CD4-positive, alpha-beta memory T cell (primary cell): ENCODE measurements at regions not wholly inside any gene's neighbourhood (a gene's known extent, or its start where the extent isn't known, plus 50 kb on each side); places are given as distances from the start of the nearest gene placed in this dataset.

Experiments used
- CTCF ChIA-PET: fragments of 350-600 bp; sonication (Branson Sonifier 250); formaldehyde crosslinking; loops from one replicate; lab custom pipeline; 2021; ENCODE audit warnings: inconsistent platforms; ENCODE audit not compliant: partially characterized antibody; lab: Charles Lee
- POLR2A ChIA-PET: fragments of 350-600 bp; sonication (Branson Sonifier 250); formaldehyde crosslinking; loops from one replicate; lab custom pipeline; 2021; ENCODE audit not compliant: partially characterized antibody; lab: Charles Lee
- DNase-seq, 5 donors: peaks; one replicate each; pipeline versions ENCODE4 v3.0.0 to v3.0.0-alpha.2; 2020 to 2022; ENCODE audit warnings: mixed read lengths in 1 of 5
- H3K27ac ChIP-seq: one replicate; pipeline ENCODE4 v1.7.0; 2013; ENCODE audit warnings: low read depth, low read length
- H3K27me3 ChIP-seq: 2 replicates; pipeline ENCODE4 v1.7.0; 2013; ENCODE audit warnings: mild to moderate bottlenecking, low read length, moderate library complexity; ENCODE audit not compliant: insufficient read depth
- H3K36me3 ChIP-seq: 2 replicates; pipeline ENCODE4 v1.7.0; 2013; ENCODE audit warnings: mild to moderate bottlenecking, low read length, moderate library complexity; ENCODE audit not compliant: insufficient read depth
- H3K4me1 ChIP-seq: 2 replicates; pipeline ENCODE4 v1.7.0; 2013; ENCODE audit warnings: mild to moderate bottlenecking, low read length, moderate library complexity; ENCODE audit not compliant: insufficient read depth
- H3K4me3 ChIP-seq, 2 donors: one replicate each; pipeline ENCODE4 v1.7.0; 2013; ENCODE audit warnings: low read length in 2 of 2, mild to moderate bottlenecking in 1 of 2
- H3K9me3 ChIP-seq, 2 donors: one replicate each; pipeline ENCODE4 v1.7.0; 2013; ENCODE audit warnings: low read length in 2 of 2, control low read depth in 1 of 2; ENCODE audit not compliant: control insufficient read depth in 1 of 2
- H3K27ac Mint-ChIP-seq, 7 donors: one replicate each; pipeline ENCODE4 v1.8.0; 2020 to 2021; ENCODE audit warnings: mixed read lengths in 7 of 7, mild to moderate bottlenecking in 6 of 7, inconsistent platforms in 3 of 7, moderate library complexity in 3 of 7
- H3K27me3 Mint-ChIP-seq, 2 donors: one replicate each; pipeline ENCODE4 v1.8.0; 2020 to 2021; ENCODE audit warnings: mixed read lengths in 2 of 2
- H3K36me3 Mint-ChIP-seq, 2 donors: one replicate each; pipeline ENCODE4 v1.8.0; 2020 to 2021; ENCODE audit warnings: mixed read lengths in 2 of 2, inconsistent platforms in 1 of 2, mild to moderate bottlenecking in 1 of 2
- H3K4me1 Mint-ChIP-seq, 4 donors: one replicate each; pipeline ENCODE4 v1.8.0; 2020 to 2021; ENCODE audit warnings: mixed read lengths in 4 of 4, mild to moderate bottlenecking in 1 of 4
- H3K4me3 Mint-ChIP-seq, 8 donors: one replicate each; pipeline ENCODE4 v1.8.0; 2020 to 2021; ENCODE audit warnings: mixed read lengths in 8 of 8, mild to moderate bottlenecking in 7 of 8, moderate library complexity in 6 of 8, inconsistent platforms in 3 of 8
- H3K9me3 Mint-ChIP-seq, 8 donors: one replicate each; pipeline ENCODE4 v1.8.0; 2020 to 2021; ENCODE audit warnings: mixed read lengths in 8 of 8, mild to moderate bottlenecking in 5 of 8, inconsistent platforms in 3 of 8, moderate library complexity in 1 of 8
- intact Hi-C: fragments of 100-400 bp; cut with micrococcal nuclease; formaldehyde crosslinking; loops from one replicate; pipeline ENCODE4 v1.15.1; 2023

- CTCF ChIA-PET: no interaction called here
Measured at GRCh38 chr7:42389697-42390096, 152.7 kb upstream of the GLI3 start.

GRCh38 chr7:42385912-42386311 is 148.9 kb upstream of the GLI3 start:
- POLR2A ChIA-PET: no interaction called here
- Mint-ChIP-seq H3K9me3 (peaks cover 0 to 3% (median 0%) of the 10 kb centered on the region in 8 donors), H3K27ac (no peak overlapping the region)

More at GRCh38 chr7:42389697-42390096, 152.7 kb upstream of the GLI3 start:
- DNase-seq: no peak
- Histone ChIP-seq H3K4me3 (no peak overlapping the region), H3K36me3 (no peaks in the 10 kb centered on the region), H3K27ac (no peak overlapping the region), H3K4me1 (no peaks in the 10 kb centered on the region), H3K27me3 (no peaks in the 10 kb centered on the region), H3K9me3 (no peaks in the 10 kb centered on the region)
- intact Hi-C loops: no loop called here
- H3K27ac Mint-ChIP-seq: no peak overlapping the region
- H3K36me3 Mint-ChIP-seq: no peaks in the 10 kb centered on the region
- H3K4me3 Mint-ChIP-seq: no peak overlapping the region
- H3K4me1 Mint-ChIP-seq: no peaks in the 10 kb centered on the region
- H3K9me3 Mint-ChIP-seq: peaks cover 0 to 2% (median 0%) of the 10 kb centered on the region in 8 donors
- POLR2A ChIA-PET: no interaction called here
- H3K27me3 Mint-ChIP-seq: peaks cover 0 to 2% of the 10 kb centered on the region in 2 donors

GRCh38 chr7:42381161-42381560 is 144.2 kb upstream of the GLI3 start:
- H3K4me3 ChIP-seq: no peak overlapping the region
- Mint-ChIP-seq H3K4me3 (no peak overlapping the region), H3K27ac (no peak overlapping the region), H3K36me3 (no peaks in the 10 kb centered on the region), H3K4me1 (no peaks in the 10 kb centered on the region), H3K9me3 (peaks cover 0 to 5% (median 0%) of the 10 kb centered on the region in 8 donors), H3K27me3 (peaks cover 0 to 1% of the 10 kb centered on the region in 2 donors)
- DNase-seq: no peak
- H3K9me3 ChIP-seq: peaks cover 0 to 4% of the 10 kb centered on the region in 2 donors
- no peaks in the 10 kb centered on the region for H3K36me3 ChIP-seq
- ChIA-PET POLR2A (no interaction called here), CTCF (no interaction called here)
- no peaks in the 10 kb centered on the region for H3K27me3 ChIP-seq
- H3K27ac ChIP-seq: no peak overlapping the region
- intact Hi-C loops: no loop called here
- no peaks in the 10 kb centered on the region for H3K4me1 ChIP-seq

More at GRCh38 chr7:42385912-42386311, 148.9 kb upstream of the GLI3 start:
- Histone ChIP-seq H3K9me3 (no peaks in the 10 kb centered on the region), H3K4me3 (no peak overlapping the region), H3K27ac (no peak overlapping the region), H3K4me1 (no peaks in the 10 kb centered on the region), H3K36me3 (no peaks in the 10 kb centered on the region), H3K27me3 (no peaks in the 10 kb centered on the region)
- intact Hi-C loops: no loop called here
- CTCF ChIA-PET: no interaction called here
- Mint-ChIP-seq H3K27me3 (no peaks in the 10 kb centered on the region), H3K4me3 (no peak overlapping the region), H3K4me1 (no peaks in the 10 kb centered on the region), H3K36me3 (no peaks in the 10 kb centered on the region)
- DNase-seq: no peak

- Mint-ChIP-seq H3K27ac (no peak overlapping the region), H3K4me3 (no peak overlapping the region), H3K9me3 (peaks cover 0 to 5% (median 0%) of the 10 kb centered on the region in 8 donors), H3K36me3 (no peaks in the 10 kb centered on the region), H3K27me3 (peaks cover 0 to 1% of the 10 kb centered on the region in 2 donors), H3K4me1 (no peaks in the 10 kb centered on the region)
- Histone ChIP-seq H3K4me3 (no peak overlapping the region), H3K9me3 (peaks cover 0 to 4% of the 10 kb centered on the region in 2 donors), H3K36me3 (no peaks in the 10 kb centered on the region), H3K4me1 (no peaks in the 10 kb centered on the region), H3K27me3 (no peaks in the 10 kb centered on the region), H3K27ac (no peak overlapping the region)
- POLR2A ChIA-PET: no interaction called here
- CTCF ChIA-PET: no interaction called here
- DNase-seq: no peak
- intact Hi-C loops: no loop called here
Measured at GRCh38 chr7:42380401-42380800, 143.4 kb upstream of the GLI3 start.

GRCh38 chr7:42378149-42378548 is 141.1 kb upstream of the GLI3 start:
- no peak overlapping the region for H3K27ac ChIP-seq
- peaks cover 0 to 4% of the 10 kb centered on the region in 2 donors for H3K9me3 ChIP-seq
- H3K27me3 ChIP-seq: no peaks in the 10 kb centered on the region
- H3K4me3 ChIP-seq: no peak overlapping the region
- no peaks in the 10 kb centered on the region for H3K36me3 Mint-ChIP-seq
- H3K4me3 Mint-ChIP-seq: no peak overlapping the region
- POLR2A ChIA-PET: no interaction called here
- peaks cover 0 to 4% of the 10 kb centered on the region in 2 donors for H3K27me3 Mint-ChIP-seq
- DNase-seq: no peak
- intact Hi-C loops: no loop called here
- H3K4me1 ChIP-seq: no peaks in the 10 kb centered on the region
- CTCF ChIA-PET: interaction anchor here (1.2 kb wide), 1 partner anchor 8 kb away, joined by 3 read pairs; no protein-coding TSS in a partner anchor
- H3K9me3 Mint-ChIP-seq: peaks cover 0 to 6% (median under 1%) of the 10 kb centered on the region in 8 donors
- H3K27ac Mint-ChIP-seq: no peak overlapping the region
- H3K4me1 Mint-ChIP-seq: no peaks in the 10 kb centered on the region
- H3K36me3 ChIP-seq: no peaks in the 10 kb centered on the region

- Mint-ChIP-seq H3K27me3 (peaks cover 0 to 3% of the 10 kb centered on the region in 2 donors), H3K4me1 (no peaks in the 10 kb centered on the region), H3K36me3 (no peaks in the 10 kb centered on the region), H3K27ac (no peak overlapping the region), H3K4me3 (no peak overlapping the region), H3K9me3 (peaks cover 2 to 13% (median 6%) of the 10 kb centered on the region in 8 donors)
- POLR2A ChIA-PET: no interaction called here
- no peaks in the 10 kb centered on the region for H3K4me1 ChIP-seq
- H3K27ac ChIP-seq: no peak overlapping the region
- CTCF ChIA-PET: no interaction called here
- H3K36me3 ChIP-seq: no peaks in the 10 kb centered on the region
- no peak overlapping the region for H3K4me3 ChIP-seq
- no peaks in the 10 kb centered on the region for H3K27me3 ChIP-seq
- intact Hi-C loops: no loop called here
- H3K9me3 ChIP-seq: no peaks in the 10 kb centered on the region
- no peak for DNase-seq
Measured at GRCh38 chr7:42373285-42373684, 136.3 kb upstream of the GLI3 start.

GRCh38 chr7:42372479-42372878 is 135.5 kb upstream of the GLI3 start:
- DNase-seq: no peak
- H3K9me3 ChIP-seq: no peaks in the 10 kb centered on the region
- peaks cover 0 to 3% of the 10 kb centered on the region in 2 donors for H3K27me3 Mint-ChIP-seq
- no peaks in the 10 kb centered on the region for H3K4me1 ChIP-seq
- no peak overlapping the region for H3K4me3 ChIP-seq
- H3K36me3 ChIP-seq: no peaks in the 10 kb centered on the region
- H3K27ac ChIP-seq: no peak overlapping the region
- ChIA-PET POLR2A (no interaction called here), CTCF (no interaction called here)
- H3K9me3 Mint-ChIP-seq: peaks cover 5 to 19% (median 8%) of the 10 kb centered on the region in 8 donors
- no peaks in the 10 kb centered on the region for H3K4me1 Mint-ChIP-seq
- H3K36me3 Mint-ChIP-seq: no peaks in the 10 kb centered on the region
- no peaks in the 10 kb centered on the region for H3K27me3 ChIP-seq
- H3K4me3 Mint-ChIP-seq: no peak overlapping the region
- H3K27ac Mint-ChIP-seq: no peak overlapping the region
- intact Hi-C loops: no loop called here

- intact Hi-C loops: no loop called here
- Histone ChIP-seq H3K27me3 (no peaks in the 10 kb centered on the region), H3K36me3 (no peaks in the 10 kb centered on the region), H3K4me1 (no peaks in the 10 kb centered on the region), H3K9me3 (no peaks in the 10 kb centered on the region), H3K27ac (no peak overlapping the region), H3K4me3 (no peak overlapping the region)
- Mint-ChIP-seq H3K27me3 (no peaks in the 10 kb centered on the region), H3K27ac (no peak overlapping the region), H3K4me3 (no peak overlapping the region), H3K4me1 (no peaks in the 10 kb centered on the region), H3K36me3 (no peaks in the 10 kb centered on the region), H3K9me3 (peaks cover 0 to 28% (median 9%) of the 10 kb centered on the region in 8 donors)
- DNase-seq: no peak
- POLR2A ChIA-PET: no interaction called here
- CTCF ChIA-PET: no interaction called here
Measured at GRCh38 chr7:42359946-42360345, 122.9 kb upstream of the GLI3 start.
